Neural cell (in vitro differentiated cells): ENCODE measurements at regions not wholly inside any gene's neighbourhood (a gene's known extent, or its start where the extent isn't known, plus 50 kb on each side); places are given as distances from the start of the nearest gene placed in this dataset.

Source experiments
- H2AFZ ChIP-seq: fragments of 200-600, 300-800 bp; sonication (generic), shearing (Covaris generic); 2 replicates; pipeline ENCODE4 v1.6.0; 2014; ENCODE audit warnings: low read depth, mild to moderate bottlenecking, antibody characterized with exemption, low read length, moderate library complexity
- H3F3A ChIP-seq: fragments of 200-600 bp; shearing (Covaris generic); 2 replicates; pipeline ENCODE4 v1.6.1; 2016; ENCODE audit warnings: mild to moderate bottlenecking, moderate library complexity, mixed read lengths, antibody characterized with exemption, low read length; ENCODE audit not compliant: insufficient read depth, poor library complexity, severe bottlenecking
- H3K27ac ChIP-seq: fragments of 200-600, 300-800 bp; sonication (generic), shearing (Covaris generic); 2 replicates; pipeline ENCODE4 v1.5.1; 2014; ENCODE audit warnings: mild to moderate bottlenecking, low read length, moderate library complexity
- H3K27me3 ChIP-seq: fragments of 300-800, 200-600 bp; sonication (generic), shearing (Covaris generic); 2 replicates; pipeline ENCODE4 v1.6.0; 2014; ENCODE audit warnings: mild to moderate bottlenecking, low read depth, low read length, moderate library complexity; ENCODE audit not compliant: insufficient read depth
- H3K36me3 ChIP-seq: fragments of 300-800, 200-600 bp; sonication (generic), shearing (Covaris generic); 2 replicates; pipeline ENCODE4 v1.5.1; 2014; ENCODE audit warnings: mild to moderate bottlenecking, antibody characterized with exemption, low read length, moderate library complexity; ENCODE audit not compliant: insufficient read depth
- H3K4me2 ChIP-seq: fragments of 300-800, 200-600 bp; sonication (generic), shearing (Covaris generic); 2 replicates; pipeline ENCODE4 v1.6.0; 2014; ENCODE audit warnings: mild to moderate bottlenecking, low read length
- H3K4me3 ChIP-seq: fragments of 300-800, 200-600 bp; sonication (generic), shearing (Covaris generic); 2 replicates; pipeline ENCODE4 v1.5.1; 2014; ENCODE audit warnings: mild to moderate bottlenecking, low read length, moderate library complexity
- H3K79me2 ChIP-seq: fragments of 200-600 bp; shearing (Covaris generic); replicated peaks from 2 replicates; pipeline ENCODE4 v1.6.0; 2014; ENCODE audit warnings: mild to moderate bottlenecking, low read length, moderate library complexity; ENCODE audit not compliant: insufficient read depth
- H3K9ac ChIP-seq: fragments of 300-800, 200-600 bp; sonication (generic), shearing (Covaris generic); 2 replicates; pipeline ENCODE4 v1.6.1; 2016; ENCODE audit warnings: mild to moderate bottlenecking, low read length, mixed read lengths
- H3K9me2 ChIP-seq: fragments of 200-600 bp; shearing (Covaris generic); 2 replicates; pipeline ENCODE4 v1.6.1; 2016; ENCODE audit warnings: mild to moderate bottlenecking, low read length, mixed read lengths; ENCODE audit not compliant: insufficient read depth
- H3K9me3 ChIP-seq: fragments of 200-600, 300-800 bp; sonication (generic), shearing (Covaris generic); 2 replicates; pipeline ENCODE4 v1.6.1; 2016; ENCODE audit warnings: mild to moderate bottlenecking, mixed run types, low read length, moderate library complexity, mixed read lengths
- H4K20me1 ChIP-seq: fragments of 200-600 bp; shearing (Covaris generic); 2 replicates; pipeline ENCODE4 v1.6.1; 2016; ENCODE audit warnings: mild to moderate bottlenecking, mixed run types; ENCODE audit not compliant: insufficient read depth
- CTCF ChIP-seq: fragments of 450-650 bp; IDR thresholded peaks from 2 replicates; pipeline ENCODE4 v1.5.1; 2014; ENCODE audit warnings: antibody characterized with exemption, mild to moderate bottlenecking, moderate library complexity; ENCODE audit not compliant: poor library complexity, severe bottlenecking
- EP300 ChIP-seq: fragments of 450-650 bp; conservative IDR thresholded peaks from 2 replicates; pipeline ENCODE4 v1.6.1; 2014; ENCODE audit warnings: antibody characterized with exemption, mild to moderate bottlenecking, moderate library complexity; ENCODE audit not compliant: poor library complexity, severe bottlenecking
- EZH2 ChIP-seq: fragments of 200-600, 300-800 bp; shearing (Covaris generic), sonication (generic); IDR thresholded peaks from 2 replicates; pipeline ENCODE4 v1.6.1; 2014; ENCODE audit warnings: antibody characterized with exemption, low read length, borderline replicate concordance, mild to moderate bottlenecking; ENCODE audit not compliant: insufficient read depth, poor library complexity, severe bottlenecking
- MXI1 ChIP-seq: fragments of 450-650 bp; conservative IDR thresholded peaks from 2 replicates; pipeline ENCODE4 v1.6.1; 2014; ENCODE audit warnings: antibody characterized with exemption, mild to moderate bottlenecking; ENCODE audit not compliant: poor library complexity, severe bottlenecking
- POLR2AphosphoS5 ChIP-seq: IDR thresholded peaks from 2 replicates; pipeline ENCODE4 v1.6.1; 2012
- RAD21 ChIP-seq: fragments of 450-650 bp; conservative IDR thresholded peaks from 2 replicates; pipeline ENCODE4 v1.6.1; 2014; ENCODE audit warnings: antibody characterized with exemption, mild to moderate bottlenecking, moderate library complexity
- REST ChIP-seq: IDR thresholded peaks from 2 replicates; pipeline ENCODE4 v1.6.1; 2012; ENCODE audit warnings: borderline replicate concordance
- SMC3 ChIP-seq: fragments of 450-650 bp; conservative IDR thresholded peaks from 2 replicates; pipeline ENCODE4 v1.6.1; 2014; ENCODE audit warnings: antibody characterized with exemption, mild to moderate bottlenecking, moderate library complexity; ENCODE audit not compliant: poor library complexity
- TAF1 ChIP-seq: IDR thresholded peaks from 2 replicates; pipeline ENCODE4 v1.6.1; 2012; ENCODE audit warnings: low read depth

DNA sequence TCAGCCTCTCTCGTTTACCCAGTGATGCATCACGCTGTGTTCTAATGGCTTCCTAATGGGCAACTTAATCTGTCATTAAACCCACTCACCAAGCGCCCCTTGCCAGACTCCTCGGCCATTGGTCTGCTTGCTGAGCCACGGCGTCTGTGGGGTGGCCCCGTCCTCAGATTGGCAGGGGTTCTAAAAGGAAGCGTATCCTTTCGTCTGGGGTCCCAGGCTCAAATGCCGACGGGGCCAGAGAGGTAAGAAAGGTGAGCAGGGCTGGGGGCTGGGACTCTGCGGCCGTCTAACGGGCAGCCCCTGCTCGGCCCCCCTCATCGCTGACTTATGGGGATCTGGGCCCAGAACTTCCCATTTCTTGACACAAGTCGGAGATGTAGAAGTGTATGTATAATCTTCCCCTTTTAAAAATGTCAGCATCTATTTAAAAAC, 315.1 kb upstream of the PROK2 start:
- peak overlapping the region; percentile 63 for H3K4me2 ChIP-seq
- H3K9ac ChIP-seq = peak overlapping the region; percentile 1
- H3K79me2 ChIP-seq = no peaks in the 10 kb centered on the region
- peak overlapping the region; percentile 57 for H3K4me3 ChIP-seq
- H4K20me1 ChIP-seq = no peaks in the 10 kb centered on the region
- peak overlapping the region; percentile 39 for H3K27ac ChIP-seq
- no peaks in the 10 kb centered on the region for H3K27me3 ChIP-seq
- no peak overlapping the region for H2AFZ ChIP-seq
- no peaks in the 10 kb centered on the region for H3K9me3 ChIP-seq
- TF ChIP-seq POLR2AphosphoS5 = peak; percentile 23
- TF ChIP-seq CTCF = no peak
- H3K9me2 ChIP-seq = no peaks in the 10 kb centered on the region
- no peaks in the 10 kb centered on the region for H3K36me3 ChIP-seq
- H3F3A ChIP-seq = peaks cover 3% of the 10 kb centered on the region

- TF ChIP-seq RAD21 = no peak
- TF ChIP-seq MXI1 = no peak
- TF ChIP-seq SMC3 = no peak
- TF ChIP-seq CTCF = no peak
- TF ChIP-seq EZH2 = no peak
- TF ChIP-seq TAF1 = no peak
- TF ChIP-seq REST = no peak
- no peak for TF ChIP-seq POLR2AphosphoS5
- no peak for TF ChIP-seq EP300
- no peaks in the 10 kb centered on the region for H3K9me3 ChIP-seq
- H3F3A ChIP-seq = peaks cover 3% of the 10 kb centered on the region
- no peak overlapping the region for H2AFZ ChIP-seq
- H3K4me3 ChIP-seq = peak overlapping the region; percentile 57
- no peaks in the 10 kb centered on the region for H3K27me3 ChIP-seq
- H3K9me2 ChIP-seq = no peaks in the 10 kb centered on the region
- no peaks in the 10 kb centered on the region for H3K79me2 ChIP-seq
- H3K9ac ChIP-seq = peak overlapping the region; percentile 1
- no peaks in the 10 kb centered on the region for H4K20me1 ChIP-seq
- no peak overlapping the region for H3K4me2 ChIP-seq
- H3K27ac ChIP-seq = no peak overlapping the region
- H3K36me3 ChIP-seq = no peaks in the 10 kb centered on the region
These were observed 314.6 kb upstream of the PROK2 start for GRCh38 chr3:72099326-72100079.
